NCI-H1092 (cell line): ENCODE measurements at regions not wholly inside any gene's neighbourhood (a gene's known extent, or its start where the extent isn't known, plus 50 kb on each side); places are given as distances from the start of the nearest gene placed in this dataset.

Experiments
- DNase-seq: peaks from one replicate; lab custom pipeline; 2025; lab: John Stamatoyannopoulos, UW

- DNase-seq = no peak
These were observed 343.3 kb upstream of the AKR1E2 start for GRCh38 chr10:4482659-4483058.

DNA sequence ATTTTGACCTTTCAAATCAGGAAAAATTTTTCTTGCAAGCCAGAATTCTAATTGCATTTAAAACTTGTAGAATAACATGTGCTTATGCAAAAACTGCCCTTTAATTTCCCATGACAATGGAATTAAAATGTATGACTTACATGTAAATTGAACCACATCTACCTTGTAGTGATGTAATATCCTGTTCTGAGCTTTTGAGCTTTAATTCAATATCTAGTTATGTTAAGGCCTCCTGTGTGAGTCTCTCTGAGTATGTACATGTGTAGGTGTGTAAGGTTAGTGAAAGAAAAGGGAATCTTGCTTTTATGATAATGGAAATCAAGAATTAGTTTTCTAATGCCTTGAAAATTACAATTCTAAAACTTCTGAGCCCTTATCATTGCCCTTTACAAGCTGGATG is 344.8 kb upstream of the AKR1E2 start:
- DNase-seq = no peak

GRCh38 chr10:4479342-4479741 is 346.7 kb upstream of the AKR1E2 start:
- DNase-seq = no peak

DNA sequence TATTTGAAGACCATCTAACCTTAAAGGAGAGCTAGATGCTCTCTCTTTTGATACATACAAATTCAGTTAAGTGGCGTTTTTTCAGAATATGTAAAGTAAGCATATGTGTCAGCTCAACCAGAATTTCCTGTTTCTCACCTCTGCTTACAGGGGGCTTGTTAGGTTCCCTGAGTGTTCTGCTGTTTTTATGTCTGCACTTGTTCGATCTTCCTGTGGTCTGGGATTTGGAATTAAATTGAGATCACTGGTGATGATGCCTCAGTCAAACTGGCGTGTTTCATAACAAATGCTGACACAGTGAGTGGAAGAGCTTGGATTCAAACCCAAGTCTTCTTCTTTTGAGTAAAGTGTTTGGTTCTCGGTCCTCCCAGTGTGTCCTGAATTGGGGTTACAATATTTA is 348.3 kb upstream of the AKR1E2 start:
- DNase-seq = no peak

DNA sequence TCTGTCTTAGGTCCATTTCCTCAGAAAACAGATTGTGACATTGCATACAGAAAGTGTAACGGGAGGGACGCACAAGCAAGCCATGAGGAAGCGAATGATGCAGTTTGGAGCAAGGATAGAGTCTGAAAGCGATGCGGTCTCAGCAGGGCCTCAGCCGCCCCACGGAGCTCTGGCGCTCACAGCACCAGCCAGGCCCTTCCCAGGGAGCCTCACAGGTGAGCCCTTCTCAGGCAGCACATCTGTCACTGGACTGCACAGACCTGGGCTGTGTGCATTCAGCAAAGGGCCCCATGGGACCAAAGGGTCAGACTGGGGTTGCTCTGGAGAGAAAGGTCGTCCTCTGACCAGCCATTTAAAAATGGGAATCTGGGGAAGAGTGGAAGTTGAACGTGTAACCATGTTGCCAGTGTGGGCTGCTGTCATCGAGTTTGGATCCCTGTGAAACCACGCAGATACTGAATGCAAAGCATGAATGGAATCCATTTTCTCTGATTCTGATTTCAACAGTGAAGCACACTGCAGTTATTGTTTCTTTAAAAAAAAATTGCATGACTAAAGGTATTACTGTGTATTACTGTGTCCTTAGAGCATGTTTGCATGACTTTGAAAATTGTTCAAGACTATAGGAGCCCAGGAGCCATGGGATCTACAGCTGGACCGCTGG is 350.0 kb upstream of the AKR1E2 start:
- DNase-seq = no peak

DNA sequence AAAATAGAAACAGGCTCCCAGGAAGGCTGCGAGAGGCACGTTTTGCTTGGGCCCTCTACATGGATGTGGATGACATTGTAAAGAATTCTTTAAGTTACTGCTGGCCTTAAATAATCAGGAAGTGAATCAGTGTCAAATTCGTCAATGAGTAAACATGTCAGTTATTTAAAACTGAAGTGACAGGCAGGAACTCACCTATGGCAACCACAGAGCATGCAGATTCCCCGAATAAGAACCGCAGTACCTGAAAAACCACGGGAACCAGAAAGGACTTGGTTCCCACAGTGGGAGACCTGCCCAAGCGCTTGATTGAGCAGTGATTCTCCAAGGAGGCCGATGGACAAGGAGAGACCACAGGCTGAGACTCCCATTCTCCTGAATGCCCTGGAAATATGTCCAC is 351.2 kb upstream of the AKR1E2 start:
- DNase-seq = no peak

GRCh38 chr10:4473977-4474376 is 352.0 kb upstream of the AKR1E2 start:
- DNase-seq = no peak

- no peak for DNase-seq
These were observed 353.7 kb upstream of the AKR1E2 start for GRCh38 chr10:4472190-4472904.

GRCh38 chr10:4470231-4470835 is 355.7 kb upstream of the AKR1E2 start:
- no peak for DNase-seq

DNA sequence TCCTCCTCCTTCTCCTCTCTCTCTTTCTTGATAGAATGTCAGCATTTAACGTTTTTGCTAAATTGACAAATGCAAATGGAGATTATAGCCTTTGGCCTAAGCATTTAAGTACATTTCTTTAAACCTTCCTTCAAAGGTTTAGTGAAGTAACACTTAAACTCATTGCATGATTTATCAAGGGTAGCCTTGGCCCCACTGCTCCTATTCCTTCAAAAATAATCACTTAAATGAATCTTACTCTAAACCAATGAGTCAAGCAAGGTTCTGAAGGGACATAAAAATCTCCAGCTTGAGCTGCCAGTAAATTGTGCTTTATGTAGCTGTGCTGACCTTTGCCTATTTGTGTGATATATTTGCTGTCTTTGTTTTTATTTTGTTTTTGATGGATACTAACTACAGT is 358.5 kb upstream of the AKR1E2 start:
- DNase-seq = no peak

- DNase-seq = no peak
These were observed 365.7 kb upstream of the AKR1E2 start for GRCh38 chr10:4460267-4460666.

DNA sequence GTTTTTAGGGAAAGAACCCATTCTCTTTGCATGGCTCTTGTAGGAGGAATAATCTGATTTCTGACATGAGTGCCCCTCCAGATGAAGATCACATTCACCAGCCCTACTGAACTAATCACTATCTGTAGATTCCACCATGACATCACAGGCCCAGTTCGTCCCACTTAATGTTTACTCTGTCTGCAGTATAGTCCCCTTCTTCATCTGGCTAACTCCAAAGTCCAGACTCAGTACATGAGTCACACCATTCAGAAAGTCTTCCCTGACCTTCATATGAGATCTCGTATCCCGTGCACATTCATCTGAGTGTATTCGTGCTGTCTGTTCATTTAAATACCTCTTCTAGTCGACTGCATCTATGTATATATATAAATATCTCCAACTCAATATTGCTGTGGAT is 366.5 kb upstream of the AKR1E2 start:
- DNase-seq = no peak

DNA sequence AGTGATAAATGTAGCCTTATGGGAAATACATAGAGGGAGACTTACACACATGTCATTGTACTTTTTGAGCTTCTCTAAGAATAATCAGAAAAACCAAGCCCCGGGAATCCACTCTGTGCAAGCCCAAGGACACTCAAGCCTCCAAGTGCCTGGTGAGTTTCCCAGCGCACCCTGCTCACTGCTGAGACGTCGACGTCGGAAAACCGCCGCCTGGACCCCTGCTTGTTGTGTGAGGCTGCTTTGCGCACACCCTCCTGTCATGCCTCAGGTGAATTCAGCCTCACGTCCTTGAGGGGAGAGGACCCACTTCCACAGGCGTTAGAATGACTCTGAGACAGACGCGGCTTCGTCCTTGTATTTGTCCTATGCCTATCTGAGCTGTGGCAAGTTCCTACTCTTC is 368.4 kb upstream of the AKR1E2 start:
- no peak for DNase-seq

- DNase-seq = no peak
These were observed 369.2 kb upstream of the AKR1E2 start for GRCh38 chr10:4456776-4457175.

DNA sequence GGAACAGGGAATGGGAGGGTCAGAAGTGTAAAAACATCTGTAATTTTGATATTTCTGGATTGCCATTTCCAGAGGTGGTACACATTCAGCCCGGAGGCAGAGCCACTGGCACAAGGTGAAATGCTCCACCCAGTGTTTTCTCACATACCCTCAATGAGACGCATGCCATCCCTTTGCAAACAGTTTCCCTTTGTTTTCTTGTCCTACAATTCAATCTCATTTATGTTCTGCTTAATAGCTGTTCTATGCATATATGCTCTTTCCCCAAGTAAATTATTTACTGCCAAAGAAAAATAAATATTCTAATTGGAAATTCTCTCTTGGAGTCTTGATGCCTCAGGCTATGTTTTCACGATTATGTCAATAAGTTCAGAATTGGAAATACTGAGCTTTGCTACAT is 369.7 kb upstream of the AKR1E2 start:
- DNase-seq = no peak

- no peak for DNase-seq
These were observed 372.1 kb upstream of the AKR1E2 start for GRCh38 chr10:4453950-4454349.

GRCh38 chr10:4453276-4453675 is 372.7 kb upstream of the AKR1E2 start:
- no peak for DNase-seq

- DNase-seq = no peak
These were observed 374.8 kb upstream of the AKR1E2 start for GRCh38 chr10:4450981-4451908.

- DNase-seq = no peak
These were observed 375.8 kb upstream of the AKR1E2 start for GRCh38 chr10:4450169-4450568.

GRCh38 chr10:4448030-4448429 is 378.0 kb upstream of the AKR1E2 start:
- DNase-seq = no peak

DNA sequence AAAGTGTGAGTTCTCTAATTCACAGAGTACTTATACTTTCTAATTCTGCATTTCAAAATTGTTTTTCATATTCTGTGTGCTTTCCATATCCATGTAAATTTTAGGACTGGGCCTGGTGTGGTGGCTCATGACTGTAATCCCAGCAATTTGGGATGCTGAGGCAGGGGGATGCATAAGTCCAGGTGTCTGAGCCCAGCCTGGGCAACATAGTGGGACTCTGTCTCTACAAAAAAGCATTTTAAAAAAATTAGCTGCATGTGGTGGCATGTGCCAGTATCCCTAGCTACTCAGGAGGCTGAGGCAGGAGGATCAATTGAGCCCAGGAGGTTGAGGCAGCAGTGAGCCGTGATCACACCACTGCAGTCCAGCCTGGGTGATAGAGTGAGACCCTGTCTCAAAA is 382.6 kb upstream of the AKR1E2 start:
- no peak for DNase-seq

DNA sequence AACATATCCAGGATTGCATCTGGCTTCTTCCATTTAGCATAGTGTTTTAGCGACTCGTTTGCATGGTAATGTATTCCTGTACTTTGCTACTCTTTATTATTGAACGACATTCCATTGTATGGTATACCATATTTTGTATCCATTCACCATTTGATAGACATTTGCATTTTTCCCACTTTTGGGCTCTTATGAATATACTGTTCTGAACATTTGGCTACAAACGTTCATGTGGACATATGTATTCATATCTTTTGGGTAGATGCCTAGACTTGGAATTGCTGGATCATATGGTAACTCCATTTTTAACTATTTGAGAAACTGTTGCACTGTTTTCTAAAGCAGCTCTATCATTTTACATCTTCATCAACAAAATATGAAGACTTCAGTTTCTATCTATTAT is 383.7 kb upstream of the AKR1E2 start:
- no peak for DNase-seq
